ENCODE measurements at regions not wholly inside any gene's neighbourhood (a gene's known extent, or its start where the extent isn't known, plus 50 kb on each side); places are given as distances from the start of the nearest gene placed in this dataset.

DNA sequence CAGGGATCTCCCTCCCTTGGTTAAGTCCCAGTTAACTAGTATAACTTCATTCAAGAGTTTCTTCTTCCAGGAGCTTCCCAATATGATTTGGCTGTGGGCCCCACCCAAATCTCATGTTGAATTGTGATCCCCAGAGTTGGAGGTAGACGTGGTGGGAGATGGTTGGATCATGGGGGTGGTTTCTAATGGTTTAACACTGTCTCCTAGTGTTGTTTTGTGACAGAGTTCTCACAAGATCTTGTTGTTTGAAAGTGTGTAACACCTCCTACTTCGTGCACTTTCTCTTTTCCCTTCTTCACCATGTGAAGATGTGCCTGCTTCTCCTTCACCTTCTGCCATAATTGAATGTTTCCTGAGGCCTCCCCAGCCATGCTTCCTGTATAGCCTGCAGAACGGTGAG lies 251.8 kb upstream of the FGGY start:
- TF ChIP-seq POLR2A (IDR thresholded peaks at IDR 0.05), result no peak
- TF ChIP-seq, protein P1, sequence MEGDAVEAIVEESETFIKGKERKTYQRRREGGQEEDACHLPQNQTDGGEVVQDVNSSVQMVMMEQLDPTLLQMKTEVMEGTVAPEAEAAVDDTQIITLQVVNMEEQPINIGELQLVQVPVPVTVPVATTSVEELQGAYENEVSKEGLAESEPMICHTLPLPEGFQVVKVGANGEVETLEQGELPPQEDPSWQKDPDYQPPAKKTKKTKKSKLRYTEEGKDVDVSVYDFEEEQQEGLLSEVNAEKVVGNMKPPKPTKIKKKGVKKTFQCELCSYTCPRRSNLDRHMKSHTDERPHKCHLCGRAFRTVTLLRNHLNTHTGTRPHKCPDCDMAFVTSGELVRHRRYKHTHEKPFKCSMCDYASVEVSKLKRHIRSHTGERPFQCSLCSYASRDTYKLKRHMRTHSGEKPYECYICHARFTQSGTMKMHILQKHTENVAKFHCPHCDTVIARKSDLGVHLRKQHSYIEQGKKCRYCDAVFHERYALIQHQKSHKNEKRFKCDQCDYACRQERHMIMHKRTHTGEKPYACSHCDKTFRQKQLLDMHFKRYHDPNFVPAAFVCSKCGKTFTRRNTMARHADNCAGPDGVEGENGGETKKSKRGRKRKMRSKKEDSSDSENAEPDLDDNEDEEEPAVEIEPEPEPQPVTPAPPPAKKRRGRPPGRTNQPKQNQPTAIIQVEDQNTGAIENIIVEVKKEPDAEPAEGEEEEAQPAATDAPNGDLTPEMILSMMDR (IDR thresholded peaks at IDR 0.05), result no peak

Data from lower leg skin (tissue), 3 donors.